ENCODE measurements at regions not wholly inside any gene's neighbourhood (a gene's known extent, or its start where the extent isn't known, plus 50 kb on each side); places are given as distances from the start of the nearest gene placed in this dataset.

DNA sequence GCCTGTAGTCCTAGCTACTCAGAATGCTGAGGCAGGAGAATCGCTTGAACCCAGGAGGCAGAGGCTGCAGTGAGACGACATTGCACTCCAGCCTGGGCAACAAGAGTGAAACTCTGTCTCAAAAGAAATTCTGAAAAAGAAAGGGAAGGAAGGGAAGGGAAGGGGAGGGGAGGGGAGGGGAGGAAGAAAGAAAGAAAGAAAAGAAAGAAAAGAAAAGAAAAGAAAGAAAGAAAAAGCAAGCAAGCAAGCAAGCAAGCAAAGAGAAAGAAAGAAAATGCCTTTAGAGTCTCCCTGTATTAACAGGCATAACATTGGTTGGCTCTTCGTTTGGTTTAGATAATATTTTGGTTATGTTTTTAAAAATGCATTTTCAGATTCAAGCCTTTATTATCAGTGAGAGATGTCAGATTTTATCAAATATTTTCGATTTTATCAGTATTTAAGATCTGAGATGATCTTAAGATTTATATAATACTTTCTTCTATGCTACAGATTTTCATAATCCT lies 281.1 kb downstream of the NPIPA8 start:
- no peaks in the 10 kb centered on the region for H3K4me1 ChIP-seq (ENCODE audit: insufficient read depth, low read length)
- no peak overlapping the region for H3K9ac ChIP-seq (ENCODE audit: low read depth, low read length)
- H3K9me3 ChIP-seq (ENCODE audit: control insufficient read depth, insufficient read depth, low read length), result no peaks in the 10 kb centered on the region
- no peaks in the 10 kb centered on the region for H3K36me3 ChIP-seq (ENCODE audit: insufficient read depth, low read length)

DNA sequence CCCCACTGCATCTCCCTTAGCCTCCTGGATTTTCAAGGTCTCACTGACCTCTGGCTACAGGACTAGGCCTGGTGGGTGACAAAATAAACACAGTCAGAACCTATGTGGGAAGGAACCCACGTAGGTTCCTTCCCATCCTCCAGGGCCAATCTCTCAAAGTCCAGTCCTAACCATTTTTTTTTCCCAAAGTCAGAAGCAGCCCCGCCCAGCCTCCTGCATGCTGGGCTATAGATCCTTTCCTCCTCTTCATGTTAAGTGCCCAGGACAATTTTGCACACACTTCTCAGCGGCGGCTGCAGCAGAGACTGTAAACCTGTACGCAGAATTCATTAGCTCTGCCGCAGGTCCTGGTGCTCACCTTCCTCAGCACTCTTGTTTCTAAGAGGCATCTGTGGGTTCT lies 285.8 kb downstream of the NPIPA8 start:
- H3K4me1 ChIP-seq (ENCODE audit: insufficient read depth, low read length), result peaks cover 13% of the 10 kb centered on the region; the same call in 1 of the 2 replicates
- no peaks in the 10 kb centered on the region; the same call in 1 of the 2 replicates for H3K36me3 ChIP-seq (ENCODE audit: insufficient read depth, low read length)
- H3K9me3 ChIP-seq (ENCODE audit: control insufficient read depth, insufficient read depth, low read length), result no peaks in the 10 kb centered on the region
- no peak overlapping the region for H3K9ac ChIP-seq (ENCODE audit: low read depth, low read length)

DNA sequence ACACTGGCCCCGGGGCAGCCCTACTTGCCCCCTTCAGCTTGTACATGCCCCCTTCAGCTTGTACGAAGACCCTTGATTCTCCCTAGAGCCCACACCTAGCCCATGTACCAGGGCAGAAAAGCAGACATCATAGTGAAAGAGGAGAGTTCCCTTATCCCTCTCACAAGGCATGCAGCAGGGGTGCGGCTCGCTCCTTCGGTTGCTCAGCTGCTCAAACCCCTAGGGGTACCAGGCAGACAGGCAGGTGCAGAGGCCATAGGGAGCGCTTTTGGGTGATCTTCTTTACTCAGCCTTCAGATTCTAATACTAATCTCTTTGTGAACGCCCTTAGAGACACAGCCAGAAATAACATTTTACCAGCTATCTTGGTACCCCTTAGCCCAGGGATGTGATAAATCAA lies 286.3 kb downstream of the NPIPA8 start:
- Histone ChIP-seq H3K4me1 (ENCODE audit: insufficient read depth, low read length) (peaks cover 13% of the 10 kb centered on the region; the same call in 1 of the 2 replicates), H3K9me3 (ENCODE audit: control insufficient read depth, insufficient read depth, low read length) (no peaks in the 10 kb centered on the region), H3K9ac (ENCODE audit: low read depth, low read length) (no peak overlapping the region), H3K36me3 (ENCODE audit: insufficient read depth, low read length) (no peaks in the 10 kb centered on the region; the same call in 1 of the 2 replicates)

DNA sequence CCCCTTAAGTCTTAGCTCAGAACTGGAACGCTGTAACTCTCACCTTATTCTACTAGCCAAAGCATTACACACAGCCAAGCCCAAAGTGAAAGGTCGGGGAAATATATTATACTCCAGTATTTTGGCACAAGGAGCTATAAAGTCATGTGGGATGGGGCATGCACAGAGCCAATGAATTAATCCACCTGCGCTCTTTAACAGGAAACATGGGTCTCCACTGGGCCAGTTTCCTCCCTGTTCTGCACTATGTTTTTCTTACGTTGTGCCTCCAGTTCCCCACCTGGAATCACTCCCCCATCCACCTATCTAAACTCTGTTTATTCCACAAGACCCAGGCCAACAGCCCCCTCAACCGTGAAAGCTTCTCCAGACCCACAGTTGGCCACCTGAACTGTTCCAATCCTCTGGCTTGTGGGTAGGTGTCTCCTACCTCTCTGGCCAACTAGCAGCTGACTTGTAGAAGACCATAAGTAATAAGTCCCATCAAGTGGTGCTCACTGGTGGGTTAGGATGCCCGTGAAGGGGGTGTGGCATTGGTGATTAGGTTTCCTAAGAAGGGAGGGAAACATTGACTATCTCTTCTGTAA lies 286.9 kb downstream of the NPIPA8 start:
- Histone ChIP-seq H3K9me3 (ENCODE audit: control insufficient read depth, insufficient read depth, low read length) (no peaks in the 10 kb centered on the region), H3K9ac (ENCODE audit: low read depth, low read length) (no peak overlapping the region), H3K4me1 (ENCODE audit: insufficient read depth, low read length) (peaks cover 13% of the 10 kb centered on the region; the same call in 1 of the 2 replicates), H3K36me3 (ENCODE audit: insufficient read depth, low read length) (no peaks in the 10 kb centered on the region; the same call in 1 of the 2 replicates)

DNA sequence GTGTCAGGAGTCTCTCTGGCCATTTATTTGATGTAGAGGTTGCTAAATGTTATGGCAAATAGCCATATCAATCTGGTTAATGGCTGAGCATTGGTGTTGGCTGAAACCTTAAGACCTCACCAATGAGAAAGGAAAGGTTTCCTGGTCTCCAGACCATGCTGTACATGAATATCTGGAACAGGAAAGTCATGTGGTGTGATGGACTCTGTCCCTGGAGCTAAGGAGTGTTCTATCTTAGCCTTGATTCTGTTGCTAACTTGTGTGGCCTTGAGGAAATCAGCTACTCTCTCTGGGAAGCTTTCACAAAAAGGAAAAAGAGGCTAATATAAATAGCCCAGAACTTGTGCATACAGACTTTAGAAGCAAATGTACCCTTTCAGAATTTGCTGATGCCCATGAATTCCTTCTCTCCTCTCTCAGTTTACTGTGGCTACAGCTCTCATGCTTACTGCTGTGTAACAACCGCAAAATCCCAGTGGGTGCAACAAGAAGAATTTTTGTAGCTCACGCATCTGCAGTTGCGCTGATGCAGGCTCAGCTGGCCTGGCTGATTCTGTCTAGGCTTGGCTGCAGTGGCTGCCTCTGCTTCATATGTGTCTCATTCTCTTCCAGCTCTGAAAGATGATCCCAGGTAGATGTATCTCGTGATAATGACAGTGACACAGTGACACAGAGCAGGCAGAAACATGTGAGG lies 287.5 kb downstream of the NPIPA8 start:
- Histone ChIP-seq H3K4me1 (ENCODE audit: insufficient read depth, low read length) (peaks cover 13% of the 10 kb centered on the region; the same call in 1 of the 2 replicates), H3K9ac (ENCODE audit: low read depth, low read length) (no peak overlapping the region), H3K9me3 (ENCODE audit: control insufficient read depth, insufficient read depth, low read length) (no peaks in the 10 kb centered on the region), H3K36me3 (ENCODE audit: insufficient read depth, low read length) (no peaks in the 10 kb centered on the region; the same call in 1 of the 2 replicates)

DNA sequence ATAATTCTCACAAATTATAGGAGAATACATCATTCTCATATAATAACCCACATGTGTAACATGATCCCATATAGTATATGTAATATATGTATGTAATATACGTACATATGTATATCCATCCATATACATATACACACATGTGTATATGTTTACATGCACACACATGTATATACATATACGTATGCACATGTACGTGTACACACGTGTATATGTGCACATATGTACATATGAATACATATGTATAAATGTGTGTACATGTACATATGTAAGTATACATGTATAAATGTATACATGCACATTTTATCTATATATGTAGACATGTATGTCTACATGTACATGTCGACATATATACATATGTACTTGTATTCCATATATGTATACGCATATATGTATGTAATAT lies 288.8 kb downstream of the NPIPA8 start:
- Histone ChIP-seq H3K36me3 (ENCODE audit: insufficient read depth, low read length) (no peaks in the 10 kb centered on the region; the same call in 1 of the 2 replicates), H3K4me1 (ENCODE audit: insufficient read depth, low read length) (peaks cover 13% of the 10 kb centered on the region; the same call in 1 of the 2 replicates), H3K9ac (ENCODE audit: low read depth, low read length) (no peak overlapping the region), H3K9me3 (ENCODE audit: control insufficient read depth, insufficient read depth, low read length) (no peaks in the 10 kb centered on the region)

DNA sequence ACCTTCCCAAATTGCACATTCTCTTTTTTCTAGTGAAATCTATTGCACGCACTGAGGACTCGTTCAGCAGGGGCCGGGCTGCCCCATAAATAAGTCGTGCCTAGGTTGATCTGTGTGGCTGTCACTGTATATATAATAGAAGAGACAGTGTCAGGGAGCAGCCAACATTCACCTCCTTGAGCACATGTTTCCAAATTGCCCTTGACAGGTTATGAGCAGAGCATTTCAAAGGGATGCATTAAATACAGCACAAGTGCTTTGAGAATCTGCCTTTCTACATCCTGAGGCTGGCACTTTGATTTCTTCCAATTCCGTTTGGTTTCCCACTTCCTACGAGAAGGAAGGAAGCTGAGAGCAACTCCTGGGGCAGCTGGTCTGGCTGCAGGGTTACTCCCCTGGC lies 291.2 kb downstream of the NPIPA8 start:
- H3K4me1 ChIP-seq (ENCODE audit: insufficient read depth, low read length), result peaks cover 24% of the 10 kb centered on the region; the same call in 1 of the 2 replicates
- H3K9ac ChIP-seq (ENCODE audit: low read depth, low read length), result no peak overlapping the region
- no peaks in the 10 kb centered on the region; the same call in 1 of the 2 replicates for H3K36me3 ChIP-seq (ENCODE audit: insufficient read depth, low read length)
- no peaks in the 10 kb centered on the region; the same call in 1 of the 2 replicates for H3K9me3 ChIP-seq (ENCODE audit: control insufficient read depth, insufficient read depth, low read length)

DNA sequence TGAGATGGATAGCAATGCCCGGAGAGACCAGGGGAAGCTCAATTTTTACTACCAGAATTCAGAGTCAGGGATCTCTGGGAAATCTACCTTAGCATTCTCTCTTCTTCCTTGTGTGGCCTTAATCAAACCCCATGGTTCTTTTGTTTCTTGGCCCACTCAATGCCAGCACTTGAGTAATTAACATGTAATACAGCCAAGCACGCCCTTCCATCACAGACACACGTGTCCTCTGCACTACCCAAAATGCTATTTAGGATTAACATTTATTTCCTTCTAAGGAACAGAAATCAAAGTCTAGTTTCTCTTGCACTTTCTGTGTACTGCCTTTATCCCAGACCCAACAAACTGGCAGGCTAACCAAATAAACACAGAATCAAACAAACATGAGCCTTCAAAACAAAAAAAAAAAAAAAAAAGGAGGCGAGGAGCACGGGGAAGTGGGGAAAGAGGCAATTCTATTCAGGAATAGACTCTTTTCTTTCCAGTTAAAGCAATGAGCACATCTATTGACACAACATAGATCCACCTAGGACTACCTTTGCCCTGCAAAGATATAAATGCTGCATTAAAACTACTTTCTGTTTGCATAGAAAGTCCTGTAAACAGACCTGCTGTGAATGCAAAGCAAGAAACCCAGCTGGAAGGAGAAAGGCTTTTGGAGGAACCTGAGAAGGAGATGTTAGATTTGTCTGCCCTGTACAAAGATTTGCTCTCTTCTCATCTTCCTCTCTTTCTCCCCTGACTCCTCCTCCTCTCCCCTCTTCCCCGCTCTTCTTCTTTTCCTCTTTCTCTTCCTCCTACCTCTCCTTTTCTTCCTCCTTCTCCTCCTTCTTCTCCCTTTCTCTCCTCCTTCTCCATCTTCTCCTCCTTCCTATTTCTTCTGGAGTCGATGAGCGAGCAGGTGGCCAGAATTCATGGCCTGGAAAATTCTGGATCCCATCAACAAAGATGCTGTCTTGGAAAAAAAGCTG lies 294.4 kb downstream of the NPIPA8 start:
- peaks cover 19% of the 10 kb centered on the region; the same call in 1 of the 2 replicates for H3K4me1 ChIP-seq (ENCODE audit: insufficient read depth, low read length)
- no peak overlapping the region for H3K9ac ChIP-seq (ENCODE audit: low read depth, low read length)
- H3K9me3 ChIP-seq (ENCODE audit: control insufficient read depth, insufficient read depth, low read length), result no peaks in the 10 kb centered on the region; the same call in 1 of the 2 replicates
- H3K36me3 ChIP-seq (ENCODE audit: insufficient read depth, low read length), result no peaks in the 10 kb centered on the region; the same call in 1 of the 2 replicates

DNA sequence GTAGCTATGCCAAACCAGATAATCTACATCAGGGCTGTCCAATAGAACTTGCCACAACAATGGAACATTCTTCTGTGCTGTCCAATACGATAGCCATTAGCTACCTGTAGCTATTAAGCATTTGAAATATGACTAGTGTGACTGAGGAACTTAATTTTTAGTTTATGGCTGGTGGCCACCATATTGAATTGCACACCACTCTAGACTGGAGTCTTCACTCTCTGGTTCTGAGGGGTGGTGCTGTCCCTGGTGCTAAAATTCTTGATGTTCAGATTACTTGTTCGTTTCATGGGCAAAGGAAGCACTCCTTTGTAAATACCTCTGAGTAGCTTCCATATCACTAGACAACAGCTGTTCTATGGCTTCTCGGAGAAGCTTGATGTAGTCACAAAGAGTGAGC lies 296.6 kb downstream of the NPIPA8 start:
- Histone ChIP-seq H3K9me3 (ENCODE audit: control insufficient read depth, insufficient read depth, low read length) (no peaks in the 10 kb centered on the region; the same call in 1 of the 2 replicates), H3K36me3 (ENCODE audit: insufficient read depth, low read length) (no peaks in the 10 kb centered on the region), H3K4me1 (ENCODE audit: insufficient read depth, low read length) (0 out of 2 replicates have a peak, but pooled peaks cover 11% of the 10 kb centered on the region), H3K9ac (ENCODE audit: low read depth, low read length) (no peak overlapping the region)

DNA sequence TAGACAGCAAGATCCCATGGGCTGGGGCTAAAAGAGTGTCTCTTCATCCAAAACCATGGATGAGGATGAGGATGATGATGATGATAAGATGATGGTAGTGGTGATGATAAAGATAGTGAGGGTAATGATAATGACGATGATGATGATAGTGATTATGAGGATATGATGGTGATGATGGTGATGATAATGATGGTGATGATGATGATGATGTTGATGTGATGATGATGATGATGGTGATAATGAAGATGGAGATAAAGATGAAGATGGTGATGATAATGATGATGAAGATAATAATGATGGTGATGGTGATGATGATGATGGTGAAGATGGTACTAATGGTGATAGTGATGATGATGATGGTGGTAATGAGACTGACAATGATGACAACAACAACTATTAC lies 299.5 kb downstream of the NPIPA8 start:
- no peaks in the 10 kb centered on the region for H3K36me3 ChIP-seq (ENCODE audit: insufficient read depth, low read length)
- H3K9ac ChIP-seq (ENCODE audit: low read depth, low read length), result no peak overlapping the region
- no peaks in the 10 kb centered on the region; the same call in 1 of the 2 replicates for H3K9me3 ChIP-seq (ENCODE audit: control insufficient read depth, insufficient read depth, low read length)
- H3K4me1 ChIP-seq (ENCODE audit: insufficient read depth, low read length), result 0 out of 2 replicates have a peak, but pooled peaks cover 7% of the 10 kb centered on the region

DNA sequence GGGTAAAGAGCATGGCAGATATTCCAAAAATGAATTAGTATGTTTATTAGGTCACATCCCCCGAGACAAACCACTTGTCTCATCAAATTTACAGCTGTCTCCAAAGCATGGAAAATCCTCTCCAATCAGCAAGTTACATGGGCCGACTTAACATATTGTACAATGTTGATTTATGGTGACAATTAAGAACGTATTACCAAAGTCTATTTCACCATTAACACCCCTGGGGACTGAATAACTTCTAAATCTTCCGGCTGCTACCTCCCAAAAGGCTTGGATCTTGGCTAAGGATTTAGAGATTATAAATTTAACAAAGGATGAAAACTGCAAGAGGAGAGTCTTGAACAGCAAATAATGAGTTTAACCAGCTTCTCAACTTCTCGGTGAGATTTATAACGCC lies 311.9 kb downstream of the NPIPA8 start:
- Histone ChIP-seq H3K4me1 (ENCODE audit: insufficient read depth, low read length) (no peaks in the 10 kb centered on the region), H3K9ac (ENCODE audit: low read depth, low read length) (no peak overlapping the region), H3K36me3 (ENCODE audit: insufficient read depth, low read length) (no peaks in the 10 kb centered on the region), H3K9me3 (ENCODE audit: control insufficient read depth, insufficient read depth, low read length) (no peaks in the 10 kb centered on the region)

DNA sequence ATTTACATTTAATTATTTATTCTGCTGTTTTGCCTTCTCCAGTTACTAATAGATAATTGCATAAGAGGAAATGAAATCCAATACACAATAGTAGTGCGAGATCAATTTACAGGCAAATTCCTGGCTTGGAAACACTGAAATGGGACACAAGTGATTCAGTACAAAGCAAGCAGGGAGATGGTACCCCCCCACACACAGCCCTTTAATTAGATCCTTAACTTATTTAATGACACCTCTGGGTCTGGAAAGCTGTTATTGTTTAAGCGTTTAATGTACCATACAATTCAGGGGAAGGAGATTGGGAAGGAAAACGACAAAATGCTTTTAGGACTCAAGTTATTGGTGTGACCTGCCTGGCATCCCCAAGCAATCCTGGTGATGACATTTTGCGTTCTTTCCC lies 318.2 kb downstream of the NPIPA8 start:
- H3K9ac ChIP-seq (ENCODE audit: low read depth, low read length), result no peak overlapping the region
- H3K36me3 ChIP-seq (ENCODE audit: insufficient read depth, low read length), result no peaks in the 10 kb centered on the region
- H3K9me3 ChIP-seq (ENCODE audit: control insufficient read depth, insufficient read depth, low read length), result no peaks in the 10 kb centered on the region
- H3K4me1 ChIP-seq (ENCODE audit: insufficient read depth, low read length), result no peaks in the 10 kb centered on the region; the same call in 1 of the 2 replicates

DNA sequence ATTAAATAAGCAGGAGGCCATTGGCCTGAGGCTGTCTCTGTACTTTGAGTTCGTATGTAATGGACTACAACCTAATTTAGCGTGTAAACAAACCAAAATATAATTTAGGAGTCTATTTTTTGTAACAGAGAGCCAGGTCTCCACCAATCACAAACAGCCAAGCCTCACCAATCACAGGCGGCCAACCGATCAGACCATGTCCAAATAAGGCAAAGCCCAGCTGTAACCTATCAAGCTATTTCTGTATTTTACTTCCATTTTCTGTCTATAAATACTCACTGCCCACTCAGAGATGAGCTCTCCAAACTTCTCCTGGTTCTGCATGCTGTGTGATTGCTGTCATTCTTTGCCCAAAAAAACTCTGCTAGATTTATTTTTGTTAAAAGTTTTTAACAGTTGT lies 322.7 kb downstream of the NPIPA8 start:
- no peaks in the 10 kb centered on the region; the same call in 1 of the 2 replicates for H3K4me1 ChIP-seq (ENCODE audit: insufficient read depth, low read length)
- no peaks in the 10 kb centered on the region for H3K9me3 ChIP-seq (ENCODE audit: control insufficient read depth, insufficient read depth, low read length)
- H3K9ac ChIP-seq (ENCODE audit: low read depth, low read length), result no peak overlapping the region
- no peaks in the 10 kb centered on the region for H3K36me3 ChIP-seq (ENCODE audit: insufficient read depth, low read length)

DNA sequence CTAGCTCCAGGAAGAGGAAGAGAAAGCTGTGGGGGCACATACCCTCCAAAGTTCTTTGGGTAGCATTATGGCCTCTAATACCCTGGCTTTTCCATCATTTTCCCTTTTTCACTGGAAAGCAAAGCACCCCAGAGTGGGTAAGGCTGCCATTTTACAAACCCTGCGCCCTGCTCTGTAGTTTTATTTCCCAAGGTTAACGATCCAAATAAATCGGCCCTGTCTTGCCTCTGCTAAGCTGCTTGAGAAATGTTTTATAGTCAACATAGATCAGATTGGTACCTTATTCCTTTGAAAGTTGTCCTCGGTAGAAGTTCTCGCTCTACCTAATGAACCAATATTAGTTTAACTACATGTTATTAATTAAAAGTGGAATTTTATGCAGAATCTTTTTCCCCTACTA lies 328.2 kb downstream of the NPIPA8 start:
- Histone ChIP-seq H3K9me3 (ENCODE audit: control insufficient read depth, insufficient read depth, low read length) (no peaks in the 10 kb centered on the region), H3K4me1 (ENCODE audit: insufficient read depth, low read length) (no peaks in the 10 kb centered on the region), H3K9ac (ENCODE audit: low read depth, low read length) (no peak overlapping the region), H3K36me3 (ENCODE audit: insufficient read depth, low read length) (no peaks in the 10 kb centered on the region)

Measured in ES-I3 (cell line).